Activated T-helper 2 cell treated with anti-CD3 and anti-CD28 coated beads, Interferon-gamma antibody, Interleukin-2, Interleukin-4, amounts not matched to agents 10 μg/mL and 5 μg/mL and 100 μg/mL, durations not matched to agents 14 hours and 24 hours and 36 hours (primary cell): ENCODE measurements at regions not wholly inside any gene's neighbourhood (a gene's known extent, or its start where the extent isn't known, plus 50 kb on each side); places are given as distances from the start of the nearest gene placed in this dataset.

ENCODE experiments used
- DNase-seq: peaks from one replicate; pipeline ENCODE4 v3.0.0; 2021; ENCODE audit warnings: low spot score
- H3K27ac Mint-ChIP-seq: one replicate; pipeline ENCODE4 v1.8.0; 2021; ENCODE audit warnings: mixed read lengths
- H3K27me3 Mint-ChIP-seq: one replicate; pipeline ENCODE4 v1.8.0; 2021; ENCODE audit warnings: low read depth, mixed read lengths
- H3K36me3 Mint-ChIP-seq: one replicate; pipeline ENCODE4 v1.8.0; 2021; ENCODE audit warnings: low read depth, mixed read lengths
- H3K4me1 Mint-ChIP-seq: one replicate; pipeline ENCODE4 v1.8.0; 2021; ENCODE audit warnings: low read depth, mixed read lengths
- H3K4me3 Mint-ChIP-seq: one replicate; pipeline ENCODE4 v1.8.0; 2021; ENCODE audit warnings: low read depth, mild to moderate bottlenecking, moderate library complexity, mixed read lengths
- H3K9me3 Mint-ChIP-seq: one replicate; pipeline ENCODE4 v1.8.0; 2021; ENCODE audit warnings: mixed read lengths
- intact Hi-C: fragments of 100-400 bp; cut with micrococcal nuclease; formaldehyde crosslinking; loops from one replicate; pipeline ENCODE4 v1.15.1; 2023

- Mint-ChIP-seq H3K27ac (no peak overlapping the region), H3K4me3 (no peak overlapping the region), H3K9me3 (no peaks in the 10 kb centered on the region), H3K36me3 (no peaks in the 10 kb centered on the region), H3K27me3 (no peaks in the 10 kb centered on the region), H3K4me1 (no peaks in the 10 kb centered on the region)
- intact Hi-C loops, result no loop called here
- DNase-seq, result no peak
Observed at GRCh38 chr11:15720460-15720859, 605.7 kb downstream of the INSC start.

DNA sequence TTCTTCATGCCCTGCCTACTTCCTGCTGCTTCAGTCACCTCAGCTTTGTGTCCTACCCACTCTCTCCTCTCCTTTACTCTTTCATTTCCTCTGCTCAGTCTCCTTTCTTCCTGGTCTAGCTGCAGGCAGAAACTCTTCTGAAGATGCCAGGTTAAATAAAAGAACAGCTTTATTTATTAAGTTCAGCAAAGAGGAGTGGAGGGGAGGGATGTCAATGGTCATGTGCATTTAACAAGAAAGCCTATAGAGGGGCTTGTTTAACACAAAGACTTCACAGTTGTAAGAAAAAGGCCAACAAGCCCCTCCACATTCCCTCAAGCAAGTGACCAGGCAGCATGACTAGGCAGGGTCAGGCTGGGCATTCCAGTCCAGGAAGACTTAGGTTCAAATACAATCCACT lies 609.2 kb downstream of the INSC start:
- no peak overlapping the region for H3K4me3 Mint-ChIP-seq
- H3K9me3 Mint-ChIP-seq, result no peaks in the 10 kb centered on the region
- no peaks in the 10 kb centered on the region for H3K4me1 Mint-ChIP-seq
- H3K27me3 Mint-ChIP-seq, result no peaks in the 10 kb centered on the region
- DNase-seq, result no peak
- intact Hi-C loops, result no loop called here
- no peaks in the 10 kb centered on the region for H3K36me3 Mint-ChIP-seq
- H3K27ac Mint-ChIP-seq, result no peak overlapping the region

DNA sequence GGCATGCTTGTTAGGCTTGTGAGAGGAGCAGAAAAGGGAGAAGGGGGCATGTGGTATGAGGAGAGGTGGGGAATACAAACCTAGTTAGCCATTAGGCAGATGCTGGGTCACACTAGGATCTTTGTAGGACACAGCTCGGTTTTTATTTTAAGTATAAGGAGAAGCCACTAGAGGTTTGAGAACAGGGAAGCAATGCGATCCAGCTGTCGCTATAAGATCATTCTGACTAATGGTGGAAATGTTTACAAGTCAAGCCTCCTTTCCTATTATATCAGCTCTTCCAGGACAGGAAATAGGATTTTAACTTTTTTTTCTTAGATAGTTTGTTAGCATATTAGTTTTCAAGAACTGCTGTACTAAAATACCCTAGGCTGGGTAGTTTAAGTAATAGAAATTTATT lies 609.9 kb downstream of the INSC start:
- no peak for DNase-seq
- no peak overlapping the region for H3K4me3 Mint-ChIP-seq
- no peaks in the 10 kb centered on the region for H3K27me3 Mint-ChIP-seq
- H3K4me1 Mint-ChIP-seq, result no peaks in the 10 kb centered on the region
- no peaks in the 10 kb centered on the region for H3K9me3 Mint-ChIP-seq
- intact Hi-C loops, result no loop called here
- H3K36me3 Mint-ChIP-seq, result no peaks in the 10 kb centered on the region
- no peak overlapping the region for H3K27ac Mint-ChIP-seq

- Mint-ChIP-seq H3K4me3 (no peak overlapping the region), H3K27me3 (no peaks in the 10 kb centered on the region), H3K27ac (no peak overlapping the region), H3K36me3 (no peaks in the 10 kb centered on the region), H3K9me3 (no peaks in the 10 kb centered on the region), H3K4me1 (no peaks in the 10 kb centered on the region)
- intact Hi-C loops, result no loop called here
- DNase-seq, result no peak
Observed at GRCh38 chr11:15725246-15725645, 610.5 kb downstream of the INSC start.

GRCh38 chr11:15726221-15726746 lies 611.6 kb downstream of the INSC start:
- no peaks in the 10 kb centered on the region for H3K9me3 Mint-ChIP-seq
- DNase-seq, result no peak
- H3K36me3 Mint-ChIP-seq, result no peaks in the 10 kb centered on the region
- no peaks in the 10 kb centered on the region for H3K4me1 Mint-ChIP-seq
- intact Hi-C loops, result no loop called here
- H3K27me3 Mint-ChIP-seq, result no peaks in the 10 kb centered on the region
- H3K27ac Mint-ChIP-seq, result no peak overlapping the region
- H3K4me3 Mint-ChIP-seq, result no peak overlapping the region

- no peaks in the 10 kb centered on the region for H3K4me1 Mint-ChIP-seq
- H3K9me3 Mint-ChIP-seq, result no peaks in the 10 kb centered on the region
- intact Hi-C loops, result no loop called here
- H3K4me3 Mint-ChIP-seq, result no peak overlapping the region
- H3K36me3 Mint-ChIP-seq, result no peaks in the 10 kb centered on the region
- no peak overlapping the region for H3K27ac Mint-ChIP-seq
- no peaks in the 10 kb centered on the region for H3K27me3 Mint-ChIP-seq
- no peak for DNase-seq
Observed at GRCh38 chr11:15726893-15727519, 612.3 kb downstream of the INSC start.

DNA sequence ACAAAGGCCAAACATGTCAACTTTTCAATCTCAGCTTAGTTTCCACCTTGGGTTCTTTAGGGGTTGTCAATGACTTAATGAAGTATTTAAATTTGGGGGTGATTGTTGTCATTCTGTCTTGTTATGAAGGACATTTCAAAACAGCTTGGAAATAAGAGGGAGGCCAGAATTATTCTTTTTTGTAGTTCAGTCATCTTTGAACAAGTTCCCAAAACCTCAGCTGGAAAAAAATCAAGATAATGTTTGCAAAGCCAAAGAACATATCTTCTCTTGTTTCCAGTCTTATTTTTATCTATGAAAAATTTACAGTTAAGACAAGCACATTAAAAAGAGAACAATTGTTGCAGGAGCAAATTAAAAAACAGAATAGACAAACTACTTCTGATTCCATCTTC lies 612.8 kb downstream of the INSC start:
- Mint-ChIP-seq H3K27ac (no peak overlapping the region), H3K27me3 (no peaks in the 10 kb centered on the region), H3K36me3 (no peaks in the 10 kb centered on the region), H3K4me1 (no peaks in the 10 kb centered on the region), H3K4me3 (no peak overlapping the region), H3K9me3 (no peaks in the 10 kb centered on the region)
- intact Hi-C loops, result no loop called here
- DNase-seq, result no peak

DNA sequence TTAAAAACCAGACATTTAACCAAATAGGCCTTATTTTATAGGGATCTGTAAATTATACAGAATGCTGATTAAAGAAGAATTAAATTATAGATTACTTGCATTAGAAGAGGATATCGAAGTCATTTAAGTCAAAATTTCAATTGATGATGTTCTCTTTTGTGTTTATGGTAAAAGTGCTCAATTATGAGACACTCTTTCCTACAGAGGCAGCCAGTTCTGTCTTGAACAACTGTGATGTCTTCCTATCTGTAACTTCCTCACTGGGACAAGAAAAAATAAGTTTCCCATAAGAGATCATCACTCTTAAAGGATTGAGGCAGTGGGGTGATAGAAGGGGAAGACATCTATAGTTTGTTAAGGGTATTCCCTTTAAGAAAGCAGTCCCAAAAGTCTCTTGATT lies 613.5 kb downstream of the INSC start:
- Mint-ChIP-seq H3K4me3 (no peak overlapping the region), H3K9me3 (no peaks in the 10 kb centered on the region), H3K36me3 (no peaks in the 10 kb centered on the region), H3K27ac (no peak overlapping the region), H3K4me1 (no peaks in the 10 kb centered on the region), H3K27me3 (no peaks in the 10 kb centered on the region)
- no peak for DNase-seq
- intact Hi-C loops, result no loop called here

DNA sequence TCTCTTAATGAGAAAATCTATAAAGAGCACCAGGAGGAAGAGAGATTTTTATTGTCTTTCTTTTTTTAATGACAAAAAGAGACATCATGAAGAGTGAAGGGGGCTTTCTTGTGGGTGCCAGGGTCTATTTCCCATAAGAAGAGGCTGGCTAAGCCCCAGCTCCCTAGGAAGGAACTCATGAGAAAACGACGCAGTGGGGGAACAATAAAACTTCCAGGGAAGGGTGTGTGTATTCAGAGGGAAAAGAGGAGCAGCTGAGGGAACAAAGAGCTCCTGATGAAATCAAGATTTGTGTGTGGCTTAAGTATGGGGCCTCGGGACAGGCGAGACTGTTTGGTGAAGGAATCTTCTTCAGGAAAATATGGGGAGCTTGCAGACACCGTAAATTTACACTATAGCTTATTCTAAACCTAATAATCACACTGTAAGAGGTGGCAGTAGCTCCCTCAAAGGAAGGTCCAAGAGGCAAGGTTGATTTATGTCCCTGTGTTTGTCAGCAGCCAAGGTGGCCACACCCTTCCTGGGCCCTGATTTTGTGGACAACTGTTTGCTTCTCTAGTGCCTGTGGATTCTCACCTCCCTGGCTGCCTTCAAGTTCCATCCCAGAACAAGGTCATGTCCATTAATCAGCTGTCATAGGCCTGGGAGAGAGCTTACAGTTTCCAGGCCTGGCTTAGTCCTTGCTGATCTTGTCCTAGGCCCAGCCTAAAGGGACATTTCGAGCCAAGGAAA lies 615.7 kb downstream of the INSC start:
- H3K4me3 Mint-ChIP-seq, result no peak overlapping the region
- H3K36me3 Mint-ChIP-seq, result no peaks in the 10 kb centered on the region
- H3K27ac Mint-ChIP-seq, result no peak overlapping the region

GRCh38 chr11:15730995-15731385 lies 616.3 kb downstream of the INSC start:
- H3K27ac Mint-ChIP-seq, result no peak overlapping the region
- H3K36me3 Mint-ChIP-seq, result no peaks in the 10 kb centered on the region
- intact Hi-C loops, result no loop called here
- DNase-seq, result no peak
- H3K27me3 Mint-ChIP-seq, result no peaks in the 10 kb centered on the region
- H3K4me3 Mint-ChIP-seq, result no peak overlapping the region
- no peaks in the 10 kb centered on the region for H3K4me1 Mint-ChIP-seq
- no peaks in the 10 kb centered on the region for H3K9me3 Mint-ChIP-seq

More for the DNA sequence above, 615.7 kb downstream of the INSC start:
- Mint-ChIP-seq H3K9me3 (no peaks in the 10 kb centered on the region), H3K4me1 (no peaks in the 10 kb centered on the region), H3K27me3 (no peaks in the 10 kb centered on the region)
- DNase-seq, result no peak
- intact Hi-C loops, result no loop called here

DNA sequence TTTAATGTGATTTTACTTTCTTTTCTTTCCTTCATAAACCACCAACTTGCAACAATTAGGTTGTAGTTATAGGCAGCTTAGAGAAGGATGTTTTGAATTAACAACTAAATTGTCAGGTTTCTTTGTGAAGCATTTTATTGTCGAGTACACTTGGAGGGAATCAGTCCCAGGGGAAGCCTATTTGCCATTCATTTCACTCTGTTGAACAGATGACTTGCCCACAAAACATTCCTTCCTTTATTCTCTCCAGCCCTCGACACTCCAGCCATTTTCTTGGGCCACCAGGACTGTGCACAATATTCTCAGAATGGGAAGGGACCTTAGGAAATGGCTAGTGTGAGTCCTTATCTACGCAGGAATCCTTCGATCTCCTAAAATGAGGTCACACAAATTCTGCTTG lies 620.6 kb downstream of the SOX6 start:
- Mint-ChIP-seq H3K4me1 (no peaks in the 10 kb centered on the region), H3K27me3 (no peaks in the 10 kb centered on the region), H3K27ac (no peak overlapping the region), H3K4me3 (no peak overlapping the region), H3K36me3 (no peaks in the 10 kb centered on the region), H3K9me3 (no peaks in the 10 kb centered on the region)
- DNase-seq, result no peak
- intact Hi-C loops, result no loop called here

- no peaks in the 10 kb centered on the region for H3K27me3 Mint-ChIP-seq
- H3K27ac Mint-ChIP-seq, result no peak overlapping the region
- no peak for DNase-seq
- H3K4me3 Mint-ChIP-seq, result no peak overlapping the region
- no peaks in the 10 kb centered on the region for H3K4me1 Mint-ChIP-seq
- no peaks in the 10 kb centered on the region for H3K9me3 Mint-ChIP-seq
- intact Hi-C loops, result no loop called here
- H3K36me3 Mint-ChIP-seq, result no peaks in the 10 kb centered on the region
Observed at GRCh38 chr11:15737320-15737719, 619.0 kb downstream of the SOX6 start.

- no peaks in the 10 kb centered on the region for H3K27me3 Mint-ChIP-seq
- no peak overlapping the region for H3K27ac Mint-ChIP-seq
- no peaks in the 10 kb centered on the region for H3K4me1 Mint-ChIP-seq
- no peaks in the 10 kb centered on the region for H3K36me3 Mint-ChIP-seq
- intact Hi-C loops, result no loop called here
- H3K9me3 Mint-ChIP-seq, result no peaks in the 10 kb centered on the region
- DNase-seq, result no peak
- no peak overlapping the region for H3K4me3 Mint-ChIP-seq
Observed at GRCh38 chr11:15738931-15739330, 617.4 kb downstream of the SOX6 start.
